GM19463 (cell line): ENCODE measurements at regions not wholly inside any gene's neighbourhood (a gene's known extent, or its start where the extent isn't known, plus 50 kb on each side); places are given as distances from the start of the nearest gene placed in this dataset.

ENCODE experiments used
- ATAC-seq: cut with Tn5 transposase; IDR thresholded peaks from one replicate; pipeline ENCODE4 v1.9.1; 2021; ENCODE audit warnings: mild to moderate bottlenecking, moderate library complexity; ENCODE audit not compliant: unreplicated experiment

GRCh38 chr11:37699644-37700043 is 1101.6 kb upstream of the RAG2 start:
- no peak for ATAC-seq

- no peak for ATAC-seq
Observed at GRCh38 chr11:37695283-37695682, 1097.2 kb upstream of the RAG2 start.

GRCh38 chr11:37689951-37690350 is 1091.9 kb upstream of the RAG2 start:
- no peak for ATAC-seq

- ATAC-seq: no peak
Observed at GRCh38 chr11:37688456-37688855, 1090.4 kb upstream of the RAG2 start.

- ATAC-seq: no peak
Observed at GRCh38 chr11:37687130-37687529, 1089.1 kb upstream of the RAG2 start.

- no peak for ATAC-seq
Observed at GRCh38 chr11:37671321-37671720, 1073.3 kb upstream of the RAG2 start.

GRCh38 chr11:37666960-37667359 is 1068.9 kb upstream of the RAG2 start:
- ATAC-seq: no peak

GRCh38 chr11:37657645-37658044 is 1059.6 kb upstream of the RAG2 start:
- ATAC-seq: no peak

- no peak for ATAC-seq
Observed at GRCh38 chr11:37647767-37648166, 1049.7 kb upstream of the RAG2 start.

- ATAC-seq: no peak
Observed at GRCh38 chr11:37643968-37644367, 1045.9 kb upstream of the RAG2 start.

- no peak for ATAC-seq
Observed at GRCh38 chr11:37642296-37642695, 1044.3 kb upstream of the RAG2 start.

- ATAC-seq: no peak
Observed at GRCh38 chr11:37632748-37633147, 1034.7 kb upstream of the RAG2 start.

GRCh38 chr11:37630866-37631265 is 1032.8 kb upstream of the RAG2 start:
- no peak for ATAC-seq

- ATAC-seq: no peak
Observed at GRCh38 chr11:37623778-37624177, 1025.7 kb upstream of the RAG2 start.

GRCh38 chr11:37621662-37622061 is 1023.6 kb upstream of the RAG2 start:
- ATAC-seq: no peak

- no peak for ATAC-seq
Observed at GRCh38 chr11:37616291-37616690, 1018.3 kb upstream of the RAG2 start.

- ATAC-seq: no peak
Observed at GRCh38 chr11:37613031-37613430, 1015.0 kb upstream of the RAG2 start.

GRCh38 chr11:37612146-37612545 is 1014.1 kb upstream of the RAG2 start:
- ATAC-seq: no peak

- no peak for ATAC-seq
Observed at GRCh38 chr11:37605229-37605628, 1007.2 kb upstream of the RAG2 start.

GRCh38 chr11:37598381-37598780 is 1000.3 kb upstream of the RAG2 start:
- no peak for ATAC-seq

GRCh38 chr11:37597776-37598175 is 999.7 kb upstream of the RAG2 start:
- ATAC-seq: no peak

- no peak for ATAC-seq
Observed at GRCh38 chr11:37595845-37596244, 997.8 kb upstream of the RAG2 start.

GRCh38 chr11:37574361-37574760 is 976.3 kb upstream of the RAG2 start:
- ATAC-seq: no peak
